ENCODE measurements at regions not wholly inside any gene's neighbourhood (a gene's known extent, or its start where the extent isn't known, plus 50 kb on each side); places are given as distances from the start of the nearest gene placed in this dataset.

DNA sequence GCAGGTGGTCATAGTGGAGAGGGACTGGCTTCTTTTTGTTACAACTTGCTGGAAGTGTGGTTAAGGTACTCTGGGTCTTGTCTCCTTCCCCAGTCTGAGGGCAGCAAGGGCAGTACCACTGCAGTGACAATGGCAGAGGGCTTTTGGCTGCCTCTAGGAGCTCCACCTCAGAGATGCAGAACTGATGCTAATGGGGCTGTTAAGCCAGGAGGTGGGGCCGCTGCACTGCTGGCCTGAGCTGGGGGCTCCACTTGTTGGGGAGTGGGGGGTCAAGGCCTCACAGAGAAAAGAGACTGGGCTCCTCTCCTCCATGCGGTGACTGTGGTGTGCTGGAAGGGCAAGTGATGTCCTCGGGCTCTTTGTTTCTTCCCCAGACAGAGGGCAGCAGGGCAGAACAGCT, 135.7 kb downstream of the DSEL start:
- Mint-ChIP-seq H3K36me3 (no peaks in the 10 kb centered on the region), H3K27ac (no peak overlapping the region), H3K27me3 (ENCODE audit: low read depth) (no peaks in the 10 kb centered on the region), H3K4me3 (no peak overlapping the region), H3K4me1 (peaks cover 5% of the 10 kb centered on the region; the same call in 1 of the 2 replicates), H3K9me3 (no peaks in the 10 kb centered on the region)
- ChIA-PET POLR2A (no interaction called here), CTCF (no interaction called here)
- DNase-seq (ENCODE audit: low spot score) (peak; percentile 18), ATAC-seq (peak; percentile 73)
- TF ChIP-seq, protein P1, sequence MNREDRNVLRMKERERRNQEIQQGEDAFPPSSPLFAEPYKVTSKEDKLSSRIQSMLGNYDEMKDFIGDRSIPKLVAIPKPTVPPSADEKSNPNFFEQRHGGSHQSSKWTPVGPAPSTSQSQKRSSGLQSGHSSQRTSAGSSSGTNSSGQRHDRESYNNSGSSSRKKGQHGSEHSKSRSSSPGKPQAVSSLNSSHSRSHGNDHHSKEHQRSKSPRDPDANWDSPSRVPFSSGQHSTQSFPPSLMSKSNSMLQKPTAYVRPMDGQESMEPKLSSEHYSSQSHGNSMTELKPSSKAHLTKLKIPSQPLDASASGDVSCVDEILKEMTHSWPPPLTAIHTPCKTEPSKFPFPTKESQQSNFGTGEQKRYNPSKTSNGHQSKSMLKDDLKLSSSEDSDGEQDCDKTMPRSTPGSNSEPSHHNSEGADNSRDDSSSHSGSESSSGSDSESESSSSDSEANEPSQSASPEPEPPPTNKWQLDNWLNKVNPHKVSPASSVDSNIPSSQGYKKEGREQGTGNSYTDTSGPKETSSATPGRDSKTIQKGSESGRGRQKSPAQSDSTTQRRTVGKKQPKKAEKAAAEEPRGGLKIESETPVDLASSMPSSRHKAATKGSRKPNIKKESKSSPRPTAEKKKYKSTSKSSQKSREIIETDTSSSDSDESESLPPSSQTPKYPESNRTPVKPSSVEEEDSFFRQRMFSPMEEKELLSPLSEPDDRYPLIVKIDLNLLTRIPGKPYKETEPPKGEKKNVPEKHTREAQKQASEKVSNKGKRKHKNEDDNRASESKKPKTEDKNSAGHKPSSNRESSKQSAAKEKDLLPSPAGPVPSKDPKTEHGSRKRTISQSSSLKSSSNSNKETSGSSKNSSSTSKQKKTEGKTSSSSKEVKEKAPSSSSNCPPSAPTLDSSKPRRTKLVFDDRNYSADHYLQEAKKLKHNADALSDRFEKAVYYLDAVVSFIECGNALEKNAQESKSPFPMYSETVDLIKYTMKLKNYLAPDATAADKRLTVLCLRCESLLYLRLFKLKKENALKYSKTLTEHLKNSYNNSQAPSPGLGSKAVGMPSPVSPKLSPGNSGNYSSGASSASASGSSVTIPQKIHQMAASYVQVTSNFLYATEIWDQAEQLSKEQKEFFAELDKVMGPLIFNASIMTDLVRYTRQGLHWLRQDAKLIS (CRISPR knock-in tag; IDR thresholded peaks at IDR 0.05; ENCODE audit: borderline replicate concordance), result no peak
- TF ChIP-seq ATF1 (CRISPR knock-in tag; IDR thresholded peaks at IDR 0.05) (no peak), ZNF138 (CRISPR knock-in tag; conservative IDR thresholded peaks at IDR 0.05) (no peak), ELF4 (CRISPR knock-in tag; IDR thresholded peaks at IDR 0.05; ENCODE audit: low read depth) (no peak)
- TF ChIP-seq, protein P2, sequence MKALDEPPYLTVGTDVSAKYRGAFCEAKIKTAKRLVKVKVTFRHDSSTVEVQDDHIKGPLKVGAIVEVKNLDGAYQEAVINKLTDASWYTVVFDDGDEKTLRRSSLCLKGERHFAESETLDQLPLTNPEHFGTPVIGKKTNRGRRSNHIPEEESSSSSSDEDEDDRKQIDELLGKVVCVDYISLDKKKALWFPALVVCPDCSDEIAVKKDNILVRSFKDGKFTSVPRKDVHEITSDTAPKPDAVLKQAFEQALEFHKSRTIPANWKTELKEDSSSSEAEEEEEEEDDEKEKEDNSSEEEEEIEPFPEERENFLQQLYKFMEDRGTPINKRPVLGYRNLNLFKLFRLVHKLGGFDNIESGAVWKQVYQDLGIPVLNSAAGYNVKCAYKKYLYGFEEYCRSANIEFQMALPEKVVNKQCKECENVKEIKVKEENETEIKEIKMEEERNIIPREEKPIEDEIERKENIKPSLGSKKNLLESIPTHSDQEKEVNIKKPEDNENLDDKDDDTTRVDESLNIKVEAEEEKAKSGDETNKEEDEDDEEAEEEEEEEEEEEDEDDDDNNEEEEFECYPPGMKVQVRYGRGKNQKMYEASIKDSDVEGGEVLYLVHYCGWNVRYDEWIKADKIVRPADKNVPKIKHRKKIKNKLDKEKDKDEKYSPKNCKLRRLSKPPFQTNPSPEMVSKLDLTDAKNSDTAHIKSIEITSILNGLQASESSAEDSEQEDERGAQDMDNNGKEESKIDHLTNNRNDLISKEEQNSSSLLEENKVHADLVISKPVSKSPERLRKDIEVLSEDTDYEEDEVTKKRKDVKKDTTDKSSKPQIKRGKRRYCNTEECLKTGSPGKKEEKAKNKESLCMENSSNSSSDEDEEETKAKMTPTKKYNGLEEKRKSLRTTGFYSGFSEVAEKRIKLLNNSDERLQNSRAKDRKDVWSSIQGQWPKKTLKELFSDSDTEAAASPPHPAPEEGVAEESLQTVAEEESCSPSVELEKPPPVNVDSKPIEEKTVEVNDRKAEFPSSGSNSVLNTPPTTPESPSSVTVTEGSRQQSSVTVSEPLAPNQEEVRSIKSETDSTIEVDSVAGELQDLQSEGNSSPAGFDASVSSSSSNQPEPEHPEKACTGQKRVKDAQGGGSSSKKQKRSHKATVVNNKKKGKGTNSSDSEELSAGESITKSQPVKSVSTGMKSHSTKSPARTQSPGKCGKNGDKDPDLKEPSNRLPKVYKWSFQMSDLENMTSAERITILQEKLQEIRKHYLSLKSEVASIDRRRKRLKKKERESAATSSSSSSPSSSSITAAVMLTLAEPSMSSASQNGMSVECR (CRISPR knock-in tag; IDR thresholded peaks at IDR 0.05; ENCODE audit: borderline replicate concordance), result no peak

DNA sequence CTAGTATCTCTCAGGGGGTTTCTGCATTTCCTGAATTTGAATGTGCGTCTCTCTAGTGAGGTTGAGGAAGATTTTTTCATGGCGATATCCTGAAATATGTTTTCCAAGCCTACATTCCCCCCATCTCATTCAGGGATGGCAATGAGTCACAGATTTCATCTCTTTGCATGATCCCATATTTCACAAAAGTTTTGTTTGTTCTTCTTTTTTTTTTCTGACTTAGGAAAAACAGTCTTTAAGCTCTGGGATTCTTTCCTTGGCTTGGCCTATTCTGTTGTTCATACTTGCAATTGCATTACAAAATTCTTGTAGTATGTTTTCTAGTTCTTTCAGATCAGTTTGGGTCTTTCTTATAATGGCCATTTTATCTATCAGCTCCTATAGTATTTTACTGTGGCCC, 136.5 kb downstream of the DSEL start:
- DNase-seq (ENCODE audit: low spot score), result no peak
- Mint-ChIP-seq H3K36me3 (no peaks in the 10 kb centered on the region), H3K4me1 (peaks cover 5% of the 10 kb centered on the region; the same call in 1 of the 2 replicates), H3K27ac (no peak overlapping the region), H3K27me3 (ENCODE audit: low read depth) (no peaks in the 10 kb centered on the region), H3K9me3 (no peaks in the 10 kb centered on the region), H3K4me3 (no peak overlapping the region)
- CTCF ChIA-PET, result no interaction called here
- no peak for ATAC-seq
- POLR2A ChIA-PET, result no interaction called here
- no peak for TF ChIP-seq SP1 (CRISPR knock-in tag; conservative IDR thresholded peaks at IDR 0.05)
- TF ChIP-seq, protein P3, sequence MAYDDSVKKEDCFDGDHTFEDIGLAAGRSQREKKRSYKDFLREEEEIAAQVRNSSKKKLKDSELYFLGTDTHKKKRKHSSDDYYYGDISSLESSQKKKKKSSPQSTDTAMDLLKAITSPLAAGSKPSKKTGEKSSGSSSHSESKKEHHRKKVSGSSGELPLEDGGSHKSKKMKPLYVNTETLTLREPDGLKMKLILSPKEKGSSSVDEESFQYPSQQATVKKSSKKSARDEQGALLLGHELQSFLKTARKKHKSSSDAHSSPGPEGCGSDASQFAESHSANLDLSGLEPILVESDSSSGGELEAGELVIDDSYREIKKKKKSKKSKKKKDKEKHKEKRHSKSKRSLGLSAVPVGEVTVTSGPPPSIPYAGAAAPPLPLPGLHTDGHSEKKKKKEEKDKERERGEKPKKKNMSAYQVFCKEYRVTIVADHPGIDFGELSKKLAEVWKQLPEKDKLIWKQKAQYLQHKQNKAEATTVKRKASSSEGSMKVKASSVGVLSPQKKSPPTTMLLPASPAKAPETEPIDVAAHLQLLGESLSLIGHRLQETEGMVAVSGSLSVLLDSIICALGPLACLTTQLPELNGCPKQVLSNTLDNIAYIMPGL (CRISPR knock-in tag; IDR thresholded peaks at IDR 0.05), result no peak
- TF ChIP-seq, protein P4, sequence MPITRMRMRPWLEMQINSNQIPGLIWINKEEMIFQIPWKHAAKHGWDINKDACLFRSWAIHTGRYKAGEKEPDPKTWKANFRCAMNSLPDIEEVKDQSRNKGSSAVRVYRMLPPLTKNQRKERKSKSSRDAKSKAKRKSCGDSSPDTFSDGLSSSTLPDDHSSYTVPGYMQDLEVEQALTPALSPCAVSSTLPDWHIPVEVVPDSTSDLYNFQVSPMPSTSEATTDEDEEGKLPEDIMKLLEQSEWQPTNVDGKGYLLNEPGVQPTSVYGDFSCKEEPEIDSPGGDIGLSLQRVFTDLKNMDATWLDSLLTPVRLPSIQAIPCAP (CRISPR knock-in tag; IDR thresholded peaks at IDR 0.05), result no peak
- TF ChIP-seq, protein P5, sequence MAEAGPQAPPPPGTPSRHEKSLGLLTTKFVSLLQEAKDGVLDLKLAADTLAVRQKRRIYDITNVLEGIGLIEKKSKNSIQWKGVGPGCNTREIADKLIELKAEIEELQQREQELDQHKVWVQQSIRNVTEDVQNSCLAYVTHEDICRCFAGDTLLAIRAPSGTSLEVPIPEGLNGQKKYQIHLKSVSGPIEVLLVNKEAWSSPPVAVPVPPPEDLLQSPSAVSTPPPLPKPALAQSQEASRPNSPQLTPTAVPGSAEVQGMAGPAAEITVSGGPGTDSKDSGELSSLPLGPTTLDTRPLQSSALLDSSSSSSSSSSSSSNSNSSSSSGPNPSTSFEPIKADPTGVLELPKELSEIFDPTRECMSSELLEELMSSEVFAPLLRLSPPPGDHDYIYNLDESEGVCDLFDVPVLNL (CRISPR knock-in tag; IDR thresholded peaks at IDR 0.05; ENCODE audit: borderline replicate concordance, low read depth), result no peak
- TF ChIP-seq GRHL2 (CRISPR knock-in tag; IDR thresholded peaks at IDR 0.05; ENCODE audit: insufficient replicate concordance, severe bottlenecking), result no peak
- TF ChIP-seq, protein P6, sequence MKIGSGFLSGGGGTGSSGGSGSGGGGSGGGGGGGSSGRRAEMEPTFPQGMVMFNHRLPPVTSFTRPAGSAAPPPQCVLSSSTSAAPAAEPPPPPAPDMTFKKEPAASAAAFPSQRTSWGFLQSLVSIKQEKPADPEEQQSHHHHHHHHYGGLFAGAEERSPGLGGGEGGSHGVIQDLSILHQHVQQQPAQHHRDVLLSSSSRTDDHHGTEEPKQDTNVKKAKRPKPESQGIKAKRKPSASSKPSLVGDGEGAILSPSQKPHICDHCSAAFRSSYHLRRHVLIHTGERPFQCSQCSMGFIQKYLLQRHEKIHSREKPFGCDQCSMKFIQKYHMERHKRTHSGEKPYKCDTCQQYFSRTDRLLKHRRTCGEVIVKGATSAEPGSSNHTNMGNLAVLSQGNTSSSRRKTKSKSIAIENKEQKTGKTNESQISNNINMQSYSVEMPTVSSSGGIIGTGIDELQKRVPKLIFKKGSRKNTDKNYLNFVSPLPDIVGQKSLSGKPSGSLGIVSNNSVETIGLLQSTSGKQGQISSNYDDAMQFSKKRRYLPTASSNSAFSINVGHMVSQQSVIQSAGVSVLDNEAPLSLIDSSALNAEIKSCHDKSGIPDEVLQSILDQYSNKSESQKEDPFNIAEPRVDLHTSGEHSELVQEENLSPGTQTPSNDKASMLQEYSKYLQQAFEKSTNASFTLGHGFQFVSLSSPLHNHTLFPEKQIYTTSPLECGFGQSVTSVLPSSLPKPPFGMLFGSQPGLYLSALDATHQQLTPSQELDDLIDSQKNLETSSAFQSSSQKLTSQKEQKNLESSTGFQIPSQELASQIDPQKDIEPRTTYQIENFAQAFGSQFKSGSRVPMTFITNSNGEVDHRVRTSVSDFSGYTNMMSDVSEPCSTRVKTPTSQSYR (CRISPR knock-in tag; IDR thresholded peaks at IDR 0.05), result no peak
- no peak for TF ChIP-seq ZNF138 (CRISPR knock-in tag; conservative IDR thresholded peaks at IDR 0.05)
- no peak for TF ChIP-seq ZNF671 (CRISPR knock-in tag; IDR thresholded peaks at IDR 0.05)
- no peak for TF ChIP-seq CREB1 (CRISPR knock-in tag; IDR thresholded peaks at IDR 0.05)
- no peak for TF ChIP-seq TEAD1 (CRISPR knock-in tag; IDR thresholded peaks at IDR 0.05)
- no peak for TF ChIP-seq JAZF1 (CRISPR knock-in tag; IDR thresholded peaks at IDR 0.05)
- TF ChIP-seq, protein P7, sequence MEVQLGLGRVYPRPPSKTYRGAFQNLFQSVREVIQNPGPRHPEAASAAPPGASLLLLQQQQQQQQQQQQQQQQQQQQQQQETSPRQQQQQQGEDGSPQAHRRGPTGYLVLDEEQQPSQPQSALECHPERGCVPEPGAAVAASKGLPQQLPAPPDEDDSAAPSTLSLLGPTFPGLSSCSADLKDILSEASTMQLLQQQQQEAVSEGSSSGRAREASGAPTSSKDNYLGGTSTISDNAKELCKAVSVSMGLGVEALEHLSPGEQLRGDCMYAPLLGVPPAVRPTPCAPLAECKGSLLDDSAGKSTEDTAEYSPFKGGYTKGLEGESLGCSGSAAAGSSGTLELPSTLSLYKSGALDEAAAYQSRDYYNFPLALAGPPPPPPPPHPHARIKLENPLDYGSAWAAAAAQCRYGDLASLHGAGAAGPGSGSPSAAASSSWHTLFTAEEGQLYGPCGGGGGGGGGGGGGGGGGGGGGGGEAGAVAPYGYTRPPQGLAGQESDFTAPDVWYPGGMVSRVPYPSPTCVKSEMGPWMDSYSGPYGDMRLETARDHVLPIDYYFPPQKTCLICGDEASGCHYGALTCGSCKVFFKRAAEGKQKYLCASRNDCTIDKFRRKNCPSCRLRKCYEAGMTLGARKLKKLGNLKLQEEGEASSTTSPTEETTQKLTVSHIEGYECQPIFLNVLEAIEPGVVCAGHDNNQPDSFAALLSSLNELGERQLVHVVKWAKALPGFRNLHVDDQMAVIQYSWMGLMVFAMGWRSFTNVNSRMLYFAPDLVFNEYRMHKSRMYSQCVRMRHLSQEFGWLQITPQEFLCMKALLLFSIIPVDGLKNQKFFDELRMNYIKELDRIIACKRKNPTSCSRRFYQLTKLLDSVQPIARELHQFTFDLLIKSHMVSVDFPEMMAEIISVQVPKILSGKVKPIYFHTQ (CRISPR knock-in tag; IDR thresholded peaks at IDR 0.05), result no peak
- TF ChIP-seq ATF1 (CRISPR knock-in tag; IDR thresholded peaks at IDR 0.05), result no peak
- no peak for TF ChIP-seq RELA (CRISPR knock-in tag; IDR thresholded peaks at IDR 0.05; ENCODE audit: borderline replicate concordance)
